Peyer's patch (tissue), 4 donors: ENCODE measurements at regions not wholly inside any gene's neighbourhood (a gene's known extent, or its start where the extent isn't known, plus 50 kb on each side); places are given as distances from the start of the nearest gene placed in this dataset.

ENCODE experiments used
- POLR2A ChIP-seq, 2 donors: fragments of 450-650 bp; IDR thresholded peaks; one replicate each; pipeline ENCODE4 v1.5.1; 2017; ENCODE audit warnings: antibody characterized with exemption in 2 of 2, mild to moderate bottlenecking in 2 of 2, moderate library complexity in 2 of 2
- TF ChIP-seq, protein P1 (sequence below), 6 experiments: fragments of 450-650 bp in 4 of 6; fragments of 200-600 bp in 2 of 6; sonication (generic) in 1 of 6; IDR thresholded peaks; one replicate each; pipeline ENCODE4 v1.5.1; 2017 to 2019; ENCODE audit warnings: antibody characterized with exemption in 6 of 6, mild to moderate bottlenecking in 3 of 6, moderate library complexity in 1 of 6

DNA sequence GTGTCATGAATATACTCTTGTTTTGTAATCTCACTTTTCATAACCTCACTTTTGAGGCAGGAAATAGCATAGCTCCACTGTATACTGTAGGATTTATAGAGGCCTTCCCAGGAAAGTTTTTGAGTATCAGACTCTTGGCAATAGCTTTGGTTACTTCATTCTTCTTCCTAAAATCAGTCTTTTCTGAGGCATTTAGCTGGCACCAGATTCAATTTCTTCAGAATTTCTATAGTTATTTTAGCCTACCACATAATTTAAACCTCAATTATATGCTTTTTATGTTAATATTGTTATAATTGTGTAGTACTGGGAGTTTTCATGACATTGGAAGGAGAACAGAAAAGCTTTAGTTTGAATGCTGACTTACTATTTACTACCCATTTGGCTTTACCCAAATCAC lies 322.3 kb upstream of the FAR2 start:
- TF ChIP-seq, protein P1, sequence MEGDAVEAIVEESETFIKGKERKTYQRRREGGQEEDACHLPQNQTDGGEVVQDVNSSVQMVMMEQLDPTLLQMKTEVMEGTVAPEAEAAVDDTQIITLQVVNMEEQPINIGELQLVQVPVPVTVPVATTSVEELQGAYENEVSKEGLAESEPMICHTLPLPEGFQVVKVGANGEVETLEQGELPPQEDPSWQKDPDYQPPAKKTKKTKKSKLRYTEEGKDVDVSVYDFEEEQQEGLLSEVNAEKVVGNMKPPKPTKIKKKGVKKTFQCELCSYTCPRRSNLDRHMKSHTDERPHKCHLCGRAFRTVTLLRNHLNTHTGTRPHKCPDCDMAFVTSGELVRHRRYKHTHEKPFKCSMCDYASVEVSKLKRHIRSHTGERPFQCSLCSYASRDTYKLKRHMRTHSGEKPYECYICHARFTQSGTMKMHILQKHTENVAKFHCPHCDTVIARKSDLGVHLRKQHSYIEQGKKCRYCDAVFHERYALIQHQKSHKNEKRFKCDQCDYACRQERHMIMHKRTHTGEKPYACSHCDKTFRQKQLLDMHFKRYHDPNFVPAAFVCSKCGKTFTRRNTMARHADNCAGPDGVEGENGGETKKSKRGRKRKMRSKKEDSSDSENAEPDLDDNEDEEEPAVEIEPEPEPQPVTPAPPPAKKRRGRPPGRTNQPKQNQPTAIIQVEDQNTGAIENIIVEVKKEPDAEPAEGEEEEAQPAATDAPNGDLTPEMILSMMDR (IDR thresholded peaks at IDR 0.05) = no peak
- no peak for TF ChIP-seq POLR2A (IDR thresholded peaks at IDR 0.05)
